ENCODE measurements at regions not wholly inside any gene's neighbourhood (a gene's known extent, or its start where the extent isn't known, plus 50 kb on each side); places are given as distances from the start of the nearest gene placed in this dataset.

DNA sequence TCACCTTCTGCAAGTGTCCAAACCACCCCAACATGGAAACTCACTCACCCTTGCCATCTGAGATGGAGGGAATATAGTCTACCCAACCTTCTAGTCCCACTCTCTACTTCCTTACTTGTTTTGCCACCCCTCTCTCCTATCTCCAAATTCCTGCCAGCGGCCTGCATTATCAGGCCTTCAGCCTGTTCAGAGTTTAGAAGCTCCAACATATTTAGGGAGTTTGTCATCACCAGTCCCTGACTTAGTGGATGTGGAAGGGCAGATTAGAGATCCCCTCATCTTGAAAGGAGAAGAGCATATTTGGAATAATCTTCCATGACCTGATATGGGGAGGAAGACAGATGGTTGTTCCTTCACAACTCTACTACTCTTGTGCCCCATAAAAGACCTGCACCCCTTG lies 281.4 kb upstream of the MAP3K7 start:
- Histone ChIP-seq H3K79me2 (ENCODE audit: control insufficient read depth in 1 of 2, insufficient read depth in 2 of 2, low read length in 2 of 2) (no peaks in the 10 kb centered on the region), H3K23ac (ENCODE audit: insufficient read length) (no peak overlapping the region), H3K23me2 (ENCODE audit: low read depth, low read length) (no peaks in the 10 kb centered on the region; the same call in 1 of the 2 replicates), H2BK120ac (replicated peaks; ENCODE audit: low read depth, low read length) (no peak overlapping the region), H4K20me1 (replicated peaks in 1 of 2; ENCODE audit: control insufficient read depth in 1 of 2, insufficient read depth in 2 of 2, low read length in 2 of 2) (no peaks in the 10 kb centered on the region), H2AK5ac (ENCODE audit: low read depth, low read length) (no peak overlapping the region), H2AFZ (ENCODE audit: low read length) (no peak overlapping the region), H3K79me1 (ENCODE audit: low read depth, low read length) (no peaks in the 10 kb centered on the region), H3K27me3 (replicated peaks in 1 of 4; ENCODE audit: control insufficient read depth in 3 of 4, extremely low read depth in 1 of 4, insufficient read depth in 3 of 4, low read length in 3 of 4) (peaks cover 0 to 1% (median 0%) of the 10 kb centered on the region in 4 experiments; a peak in 1 of 7 replicates), H3K4me1 (replicated peaks in 1 of 4; ENCODE audit: control insufficient read depth in 3 of 4, insufficient read depth in 4 of 4, low read length in 3 of 4) (no peaks in the 10 kb centered on the region), H3K4ac (replicated peaks; ENCODE audit: insufficient read length, low read depth, low read length) (no peak overlapping the region), H2BK20ac (ENCODE audit: low read length) (no peak overlapping the region), H4K8ac (ENCODE audit: extremely low read depth, insufficient read depth, low read length) (no peak overlapping the region), H3K9ac (replicated peaks in 1 of 4; ENCODE audit: extremely low read depth in 1 of 4, low read depth in 3 of 4, low read length in 3 of 4) (no peak overlapping the region), H4K5ac (ENCODE audit: insufficient read length, low read depth, low read length) (no peak overlapping the region), H2BK12ac (ENCODE audit: low read depth, low read length) (no peak overlapping the region), H3K27ac (ENCODE audit: low read depth, low read length) (no peak overlapping the region), H4K91ac (replicated peaks; ENCODE audit: insufficient read length, low read length) (no peak overlapping the region), H3K14ac (ENCODE audit: insufficient read length) (no peak overlapping the region), H3K4me2 (ENCODE audit: insufficient read depth in 1 of 2, low read depth in 2 of 2, low read length in 2 of 2) (no peak overlapping the region), H2BK5ac (ENCODE audit: low read depth, low read length) (no peak overlapping the region), H3K56ac (replicated peaks; ENCODE audit: insufficient read length, low read depth, low read length) (no peak overlapping the region), H3K36me3 (ENCODE audit: control insufficient read depth in 2 of 4, insufficient read depth in 4 of 4, low read length in 3 of 4) (no peaks in the 10 kb centered on the region), H3K4me3 (ENCODE audit: extremely low read depth in 1 of 4, insufficient read depth in 2 of 4, low read depth in 3 of 4, low read length in 4 of 4) (no peak overlapping the region), H3K9me3 (ENCODE audit: insufficient read depth in 2 of 2, low read depth in 1 of 2, low read length in 1 of 2) (no peaks in the 10 kb centered on the region), H3K18ac (ENCODE audit: extremely low read depth, low read length) (no peak overlapping the region), H2BK15ac (ENCODE audit: low read length) (no peak overlapping the region)
- DNase-seq (ENCODE audit: low read depth in 1 of 2, low spot score in 2 of 2) (no peak), FAIRE-seq (no peak)
- ChIA-PET POLR2A (ENCODE audit: partially characterized antibody) (no interaction called here), CTCF (ENCODE audit: partially characterized antibody) (interaction anchor here (0.6 kb wide), 1 partner anchor 72 kb away, joined by 3 read pairs; no protein-coding TSS in a partner anchor)
- 87% methylated on average over 1 of the region's 1 CpG; no CpG with 5 or more reads in 1 of the 2 experiments for WGBS, 2 experiments (ENCODE audit: extremely low coverage in 1 of 2, insufficient coverage in 1 of 2, insufficient read length in 1 of 2, insufficient replicate concordance in 2 of 2, low coverage in 1 of 2, low lambda C conversion rate in 2 of 2, missing lambda C conversion rate in 1 of 2)
- no peak for TF ChIP-seq POLR2A (IDR thresholded peaks at IDR 0.05; ENCODE audit: control extremely low read depth in 1 of 2, low read depth in 2 of 2, low read length in 2 of 2)
- TF ChIP-seq JUN (IDR thresholded peaks at IDR 0.05; ENCODE audit: low read depth, low read length): no peak
- TF ChIP-seq RXRA (IDR thresholded peaks at IDR 0.05; ENCODE audit: insufficient read depth, low read depth, low read length): no peak

All from H1 (cell line).